Uterus (tissue), 2 donors: ENCODE measurements at regions not wholly inside any gene's neighbourhood (a gene's known extent, or its start where the extent isn't known, plus 50 kb on each side); places are given as distances from the start of the nearest gene placed in this dataset.

Experiments
- CTCF ChIP-seq, 4 experiments: fragments of 200-600 bp in 2 of 4; fragments of 450-650 bp in 2 of 4; sonication (generic) in 2 of 4; IDR thresholded peaks; one replicate each; pipeline ENCODE4 v1.5.1; 2016 to 2019; ENCODE audit warnings: antibody characterized with exemption in 4 of 4, mild to moderate bottlenecking in 2 of 4, moderate library complexity in 1 of 4
- POLR2A ChIP-seq, 2 donors: fragments of 450-650 bp; IDR thresholded peaks; one replicate each; pipeline ENCODE4 v1.6.1; 2016; ENCODE audit warnings: antibody characterized with exemption in 2 of 2, mild to moderate bottlenecking in 1 of 2, moderate library complexity in 1 of 2

- TF ChIP-seq CTCF (IDR thresholded peaks at IDR 0.05), result no peak
- no peak for TF ChIP-seq POLR2A (IDR thresholded peaks at IDR 0.05)
Observed at GRCh38 chr15:98522127-98522526, 126.2 kb upstream of the IGF1R start.
